Ishikawa (cell line): ENCODE measurements at regions not wholly inside any gene's neighbourhood (a gene's known extent, or its start where the extent isn't known, plus 50 kb on each side); places are given as distances from the start of the nearest gene placed in this dataset.

Source experiments
- CREB1 ChIP-seq: IDR thresholded peaks from 2 replicates; pipeline ENCODE4 v1.6.1; 2012; ENCODE audit warnings: low read depth
- RAD21 ChIP-seq: IDR thresholded peaks from 2 replicates; pipeline ENCODE4 v1.6.1; 2012; ENCODE audit warnings: low read depth
- ZBTB7A ChIP-seq: IDR thresholded peaks from 2 replicates; pipeline ENCODE4 v1.6.1; 2012; ENCODE audit warnings: low read depth
- TF ChIP-seq, protein P1 (sequence below): IDR thresholded peaks from 2 replicates; pipeline ENCODE4 v1.6.1; 2012; ENCODE audit warnings: low read depth, mild to moderate bottlenecking
- TF ChIP-seq, protein P2 (sequence below): IDR thresholded peaks from 2 replicates; pipeline ENCODE4 v1.6.1; 2012
- TF ChIP-seq, protein P3 (sequence below): IDR thresholded peaks from 2 replicates; pipeline ENCODE4 v1.6.1; 2012

DNA sequence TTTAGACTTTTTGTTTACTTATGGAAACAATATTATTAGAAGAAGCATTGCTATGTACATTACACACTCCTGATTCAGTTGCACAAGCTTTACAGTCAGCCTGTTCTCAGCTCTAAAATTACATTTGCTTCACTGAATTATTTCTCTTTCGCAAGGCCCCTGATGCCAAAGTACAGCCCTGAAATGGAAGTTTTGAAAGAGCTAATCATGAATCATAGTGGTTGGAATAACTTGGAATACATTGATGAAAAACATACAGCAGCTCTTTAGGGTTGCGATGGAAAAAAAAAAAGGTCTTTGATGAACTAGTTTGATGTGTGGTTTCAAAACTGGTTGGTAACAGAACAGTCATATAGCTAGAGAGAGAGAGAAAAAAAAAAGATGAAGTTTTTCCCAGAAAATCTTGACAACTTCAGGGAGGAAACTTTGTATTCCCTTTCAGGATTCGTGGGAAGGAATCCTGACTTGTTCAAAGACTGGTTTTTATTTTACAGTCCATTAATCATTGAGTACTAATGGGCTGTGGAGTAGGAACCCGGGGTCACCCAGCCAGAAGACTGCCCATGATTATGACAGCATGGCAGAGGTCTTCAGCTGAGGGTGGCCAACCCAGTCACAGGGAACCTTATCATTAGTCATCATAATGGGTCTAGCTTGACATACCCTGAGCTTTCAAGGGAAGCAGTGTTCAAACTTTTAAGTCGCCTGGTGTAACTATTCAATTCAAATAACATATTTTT, 460.1 kb downstream of the NAV3 start:
- TF ChIP-seq CREB1 (no peak), RAD21 (no peak), ZBTB7A (no peak)
- TF ChIP-seq, protein P1, sequence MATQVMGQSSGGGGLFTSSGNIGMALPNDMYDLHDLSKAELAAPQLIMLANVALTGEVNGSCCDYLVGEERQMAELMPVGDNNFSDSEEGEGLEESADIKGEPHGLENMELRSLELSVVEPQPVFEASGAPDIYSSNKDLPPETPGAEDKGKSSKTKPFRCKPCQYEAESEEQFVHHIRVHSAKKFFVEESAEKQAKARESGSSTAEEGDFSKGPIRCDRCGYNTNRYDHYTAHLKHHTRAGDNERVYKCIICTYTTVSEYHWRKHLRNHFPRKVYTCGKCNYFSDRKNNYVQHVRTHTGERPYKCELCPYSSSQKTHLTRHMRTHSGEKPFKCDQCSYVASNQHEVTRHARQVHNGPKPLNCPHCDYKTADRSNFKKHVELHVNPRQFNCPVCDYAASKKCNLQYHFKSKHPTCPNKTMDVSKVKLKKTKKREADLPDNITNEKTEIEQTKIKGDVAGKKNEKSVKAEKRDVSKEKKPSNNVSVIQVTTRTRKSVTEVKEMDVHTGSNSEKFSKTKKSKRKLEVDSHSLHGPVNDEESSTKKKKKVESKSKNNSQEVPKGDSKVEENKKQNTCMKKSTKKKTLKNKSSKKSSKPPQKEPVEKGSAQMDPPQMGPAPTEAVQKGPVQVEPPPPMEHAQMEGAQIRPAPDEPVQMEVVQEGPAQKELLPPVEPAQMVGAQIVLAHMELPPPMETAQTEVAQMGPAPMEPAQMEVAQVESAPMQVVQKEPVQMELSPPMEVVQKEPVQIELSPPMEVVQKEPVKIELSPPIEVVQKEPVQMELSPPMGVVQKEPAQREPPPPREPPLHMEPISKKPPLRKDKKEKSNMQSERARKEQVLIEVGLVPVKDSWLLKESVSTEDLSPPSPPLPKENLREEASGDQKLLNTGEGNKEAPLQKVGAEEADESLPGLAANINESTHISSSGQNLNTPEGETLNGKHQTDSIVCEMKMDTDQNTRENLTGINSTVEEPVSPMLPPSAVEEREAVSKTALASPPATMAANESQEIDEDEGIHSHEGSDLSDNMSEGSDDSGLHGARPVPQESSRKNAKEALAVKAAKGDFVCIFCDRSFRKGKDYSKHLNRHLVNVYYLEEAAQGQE: no peak
- TF ChIP-seq, protein P2, sequence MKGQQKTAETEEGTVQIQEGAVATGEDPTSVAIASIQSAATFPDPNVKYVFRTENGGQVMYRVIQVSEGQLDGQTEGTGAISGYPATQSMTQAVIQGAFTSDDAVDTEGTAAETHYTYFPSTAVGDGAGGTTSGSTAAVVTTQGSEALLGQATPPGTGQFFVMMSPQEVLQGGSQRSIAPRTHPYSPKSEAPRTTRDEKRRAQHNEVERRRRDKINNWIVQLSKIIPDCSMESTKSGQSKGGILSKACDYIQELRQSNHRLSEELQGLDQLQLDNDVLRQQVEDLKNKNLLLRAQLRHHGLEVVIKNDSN: no peak
- TF ChIP-seq, protein P3, sequence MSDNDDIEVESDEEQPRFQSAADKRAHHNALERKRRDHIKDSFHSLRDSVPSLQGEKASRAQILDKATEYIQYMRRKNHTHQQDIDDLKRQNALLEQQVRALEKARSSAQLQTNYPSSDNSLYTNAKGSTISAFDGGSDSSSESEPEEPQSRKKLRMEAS: no peak
